ENCODE measurements at regions not wholly inside any gene's neighbourhood (a gene's known extent, or its start where the extent isn't known, plus 50 kb on each side); places are given as distances from the start of the nearest gene placed in this dataset.

- TF ChIP-seq KIAA2018 (CRISPR knock-in tag; IDR thresholded peaks at IDR 0.05; ENCODE audit: borderline replicate concordance) (no peak), MED8 (CRISPR knock-in tag; IDR thresholded peaks at IDR 0.05; ENCODE audit: insufficient replicate concordance) (no peak), ZFX (CRISPR knock-in tag; IDR thresholded peaks at IDR 0.05; ENCODE audit: low read depth) (peak; percentile 49), RFXANK (CRISPR knock-in tag; IDR thresholded peaks at IDR 0.05) (no peak), RXRB (CRISPR knock-in tag; IDR thresholded peaks at IDR 0.05; ENCODE audit: borderline replicate concordance) (peak; percentile 23; the same call in 1 of the 2 replicates), KLF12 (CRISPR knock-in tag; IDR thresholded peaks at IDR 0.05; ENCODE audit: borderline replicate concordance) (no peak), ZNF530 (CRISPR knock-in tag; IDR thresholded peaks at IDR 0.05; ENCODE audit: low read depth) (no peak), ZNF512B (CRISPR knock-in tag; IDR thresholded peaks at IDR 0.05; ENCODE audit: borderline replicate concordance) (no peak), THAP9 (CRISPR knock-in tag; IDR thresholded peaks at IDR 0.05; ENCODE audit: borderline replicate concordance) (no peak), TAF15 (IDR thresholded peaks at IDR 0.05; ENCODE audit: low read depth, low read length, poor library complexity, severe bottlenecking) (no peak), HMG20B (CRISPR knock-in tag; conservative IDR thresholded peaks at IDR 0.05) (no peak), HDAC1 (CRISPR knock-in tag; IDR thresholded peaks at IDR 0.05) (no peak), ZNF788 (CRISPR knock-in tag; IDR thresholded peaks at IDR 0.05; ENCODE audit: borderline replicate concordance) (no peak), ZNF317 (CRISPR knock-in tag; IDR thresholded peaks at IDR 0.05) (0 out of 2 replicates have a peak, but pooled peaks have one; percentile 26), DNMT1 (CRISPR knock-in tag; IDR thresholded peaks at IDR 0.05) (no peak), NR2F1 (CRISPR knock-in tag; IDR thresholded peaks at IDR 0.05) (no peak)
Observed at GRCh38 chr1:184805667-184806295, 51.1 kb upstream of the EDEM3 start (continued).
